ENCODE measurements at regions not wholly inside any gene's neighbourhood (a gene's known extent, or its start where the extent isn't known, plus 50 kb on each side); places are given as distances from the start of the nearest gene placed in this dataset.
"Not testable (repeated sequence)": the region's sequence is repeated elsewhere in the genome, so short reads cannot be mapped to it uniquely, and the experiment has no call there.

- H3K9me3 ChIP-seq (ENCODE audit: control insufficient read depth, low read depth, low read length); H3K27ac Mint-ChIP-seq; H3K79me2 ChIP-seq (ENCODE audit: insufficient read depth, low read length); H2AK5ac ChIP-seq (ENCODE audit: insufficient read length, low read length); H3K23ac ChIP-seq (ENCODE audit: insufficient read length, low read depth, low read length); H3K79me1 ChIP-seq (ENCODE audit: insufficient read depth, low read depth, low read length, poor library complexity, severe bottlenecking); H3K4me1 ChIP-seq (ENCODE audit: insufficient read depth, low read length); H3K4ac ChIP-seq (ENCODE audit: low read depth, low read length); H3K4me2 ChIP-seq (ENCODE audit: insufficient read depth, insufficient read length, low read length); H3K4me1 Mint-ChIP-seq; H3K14ac ChIP-seq (ENCODE audit: insufficient read depth, low read length); H4K8ac ChIP-seq (replicated peaks; ENCODE audit: insufficient read length, low read depth, low read length); H3K9me3 Mint-ChIP-seq; H3K27ac ChIP-seq (ENCODE audit: insufficient read length, low read depth, low read length); H4K20me1 ChIP-seq (ENCODE audit: control insufficient read depth, insufficient read depth, insufficient read length); H2BK12ac ChIP-seq (ENCODE audit: insufficient read length, low read depth, low read length); H3T11ph ChIP-seq (ENCODE audit: low read length); H2BK15ac ChIP-seq (ENCODE audit: low read depth, low read length); H3K27me3 Mint-ChIP-seq (ENCODE audit: low read depth); H3K27me3 ChIP-seq (ENCODE audit: insufficient read depth, low read length); H4K5ac ChIP-seq (ENCODE audit: insufficient read length, low read depth, low read length); H2BK120ac ChIP-seq (ENCODE audit: low read depth, low read length, poor library complexity, severe bottlenecking); H3K56ac ChIP-seq (ENCODE audit: insufficient read length, low read depth, low read length); H2AFZ ChIP-seq (ENCODE audit: low read length); H3K9ac ChIP-seq (ENCODE audit: extremely low read depth, insufficient read length, low read length); H3K4me3 Mint-ChIP-seq; H3K23me2 ChIP-seq (ENCODE audit: insufficient read length, low read depth, low read length, poor library complexity, severe bottlenecking); H4K91ac ChIP-seq (ENCODE audit: insufficient read length, low read depth, low read length); H2BK5ac ChIP-seq (ENCODE audit: insufficient read length, low read length); H3K36me3 Mint-ChIP-seq (ENCODE audit: insufficient read depth in 1 of 3, low read depth in 3 of 3); DNase-seq; H2BK20ac ChIP-seq (ENCODE audit: low read depth, low read length, poor library complexity, severe bottlenecking); H3K18ac ChIP-seq (ENCODE audit: insufficient read length, low read depth, low read length): not testable (repeated sequence)
- no CpG with 5 or more reads among the region's 3 CpGs for WGBS (ENCODE audit: extremely low coverage, insufficient read length, low lambda C conversion rate)
Measured at GRCh38 chr6:84985490-84985889, 221.1 kb upstream of the TBX18 start.

Measured in H9 (cell line).